ENCODE measurements at regions not wholly inside any gene's neighbourhood (a gene's known extent, or its start where the extent isn't known, plus 50 kb on each side); places are given as distances from the start of the nearest gene placed in this dataset.

- no peak for TF ChIP-seq CTCF (IDR thresholded peaks at IDR 0.05)
- TF ChIP-seq POLR2A (IDR thresholded peaks at IDR 0.05): no peak
These were observed 144.7 kb upstream of the RGMA start for GRCh38 chr15:93233710-93234109.
